Coronary artery (tissue), 2 donors: ENCODE measurements at regions not wholly inside any gene's neighbourhood (a gene's known extent, or its start where the extent isn't known, plus 50 kb on each side); places are given as distances from the start of the nearest gene placed in this dataset.

Experiments used
- DNase-seq: peaks from one replicate; pipeline ENCODE4 v3.0.0-alpha.2; 2017; ENCODE audit warnings: low spot score
- H3K27ac ChIP-seq, 2 donors: fragments of 200-600 bp; sonication (generic); one replicate each; pipeline ENCODE4 v1.5.1; 2016 to 2019
- H3K4me3 ChIP-seq: fragments of 200-600 bp; sonication (generic); 2 replicates; pipeline ENCODE4 v1.5.1; 2016; ENCODE audit warnings: mild to moderate bottlenecking, moderate library complexity
- CTCF ChIP-seq: fragments of 200-600 bp; sonication (generic); IDR thresholded peaks from one replicate; pipeline ENCODE4 v1.5.1; 2019; ENCODE audit warnings: antibody characterized with exemption

- H3K4me3 ChIP-seq, result no peak overlapping the region
- H3K27ac ChIP-seq, result no peak overlapping the region
- no peak for TF ChIP-seq CTCF
- DNase-seq, result no peak
Observed at GRCh38 chr5:87051502-87052113, 216.1 kb upstream of the RASA1 start.

GRCh38 chr5:87053146-87053545 is 214.5 kb upstream of the RASA1 start:
- Histone ChIP-seq H3K4me3 (no peak overlapping the region), H3K27ac (no peak overlapping the region)
- no peak for TF ChIP-seq CTCF
- no peak for DNase-seq

GRCh38 chr5:87054821-87055220 is 212.9 kb upstream of the RASA1 start:
- no peak for TF ChIP-seq CTCF
- Histone ChIP-seq H3K4me3 (no peak overlapping the region), H3K27ac (no peak overlapping the region)
- no peak for DNase-seq

- TF ChIP-seq CTCF, result no peak
- Histone ChIP-seq H3K4me3 (no peak overlapping the region), H3K27ac (no peak overlapping the region)
- DNase-seq, result no peak
Observed at GRCh38 chr5:87061046-87061445, 206.6 kb upstream of the RASA1 start.

GRCh38 chr5:87069311-87069710 is 198.4 kb upstream of the RASA1 start:
- no peak for DNase-seq
- no peak overlapping the region for H3K27ac ChIP-seq
- TF ChIP-seq CTCF, result no peak
- H3K4me3 ChIP-seq, result no peak overlapping the region

GRCh38 chr5:87069974-87070608 is 197.6 kb upstream of the RASA1 start:
- Histone ChIP-seq H3K27ac (no peak overlapping the region), H3K4me3 (no peak overlapping the region)
- peak; percentile 18 for TF ChIP-seq CTCF
- no peak for DNase-seq

GRCh38 chr5:87074072-87074471 is 193.6 kb upstream of the RASA1 start:
- H3K4me3 ChIP-seq, result no peak overlapping the region
- no peak for DNase-seq
- H3K27ac ChIP-seq, result no peak overlapping the region
- TF ChIP-seq CTCF, result no peak
